A549 (cell line): ENCODE measurements at regions not wholly inside any gene's neighbourhood (a gene's known extent, or its start where the extent isn't known, plus 50 kb on each side); places are given as distances from the start of the nearest gene placed in this dataset.

ENCODE experiments used
- ATAC-seq, 2 experiments: fragments of 200-7000 bp in 1 of 2; fragments of >200 bp in 1 of 2; cut with Nextera tagmentation in 1 of 2; cut with Tn5 transposase in 1 of 2; 3 replicates each; pipeline versions ENCODE4 v1.8.0 to v1.9.1; 2018 to 2020; ENCODE audit warnings: mild to moderate bottlenecking in 1 of 2, moderate library complexity in 1 of 2
- CTCF ChIA-PET: fragments of 300-600 bp; sonication (Branson Sonifier 250); formaldehyde crosslinking; extraction: SDS; loops from one replicate; lab custom pipeline; 2021; ENCODE audit warnings: antibody characterized with exemption, inconsistent platforms; lab: Yijun Ruan, JAX
- POLR2A ChIA-PET: fragments of 350-600 bp; formaldehyde crosslinking; extraction: SDS; loops from one replicate; lab custom pipeline; 2021; ENCODE audit warnings: antibody characterized with exemption, inconsistent platforms; lab: Yijun Ruan, JAX
- DNase-seq, 2 experiments: peaks; one replicate each; pipeline versions ENCODE4 v3.0.0 to v3.0.0-alpha.2; 2011 to 2016; ENCODE audit warnings: low read depth in 1 of 2, low spot score in 1 of 2
- FAIRE-seq: peaks from 2 replicates; lab custom pipeline; 2011; peaks lifted over from hg19 to GRCh38; lab: Jason Lieb, UNC
- H3K27ac ChIP-seq, 2 experiments: fragments of >200 bp; sonication (Bioruptor Twin); formaldehyde crosslinking; 3 replicates each; pipeline ENCODE4 v1.5.1; 2016 to 2017
- H3K4me1 ChIP-seq: fragments of >200 bp; sonication (Bioruptor Twin); formaldehyde crosslinking; 3 replicates; pipeline ENCODE4 v1.6.1; 2016
- H3K4me2 ChIP-seq: fragments of >200 bp; sonication (Bioruptor Twin); formaldehyde crosslinking; 3 replicates; pipeline ENCODE4 v1.6.1; 2016
- H3K4me3 ChIP-seq: fragments of >200 bp; sonication (Bioruptor Twin); formaldehyde crosslinking; 3 replicates; pipeline ENCODE4 v1.5.1; 2016
- H3K9me3 ChIP-seq: fragments of >200 bp; sonication (Bioruptor Twin); formaldehyde crosslinking; 3 replicates; pipeline ENCODE4 v1.6.1; 2016
- CBX2 ChIP-seq: fragments of 200-600 bp; sonication (generic); IDR thresholded peaks from 2 replicates; pipeline ENCODE4 v1.6.1; 2016; ENCODE audit warnings: low read depth, mild to moderate bottlenecking, borderline replicate concordance
- CHD2 ChIP-seq: fragments of 150-350 bp; IDR thresholded peaks from 2 replicates; pipeline ENCODE4 v1.6.1; 2014; ENCODE audit warnings: low read length; ENCODE audit not compliant: partially characterized antibody
- EHMT2 ChIP-seq: fragments of 200-600 bp; sonication (generic); IDR thresholded peaks from 2 replicates; pipeline ENCODE4 v1.6.1; 2016; ENCODE audit warnings: antibody characterized with exemption, low read depth, mild to moderate bottlenecking, moderate library complexity
- EP300 ChIP-seq, 2 experiments: fragments of >200 bp; sonication (Bioruptor Twin); formaldehyde crosslinking; IDR thresholded peaks; 2 replicates in 1 of 2; 3 replicates in 1 of 2; pipeline ENCODE4 v1.6.1; 2016 to 2017
- ESRRA ChIP-seq: fragments of 150-350 bp; IDR thresholded peaks from 2 replicates; pipeline ENCODE4 v1.6.1; 2014; ENCODE audit warnings: mild to moderate bottlenecking, low read length, borderline replicate concordance
- FOSL2 ChIP-seq, 2 experiments: fragments of 450-650 bp in 1 of 2; fragments of >200 bp in 1 of 2; sonication (Bioruptor Twin) in 1 of 2; formaldehyde crosslinking; IDR thresholded peaks; 2 replicates each; pipeline versions ENCODE4 v1.5.0 to v1.6.1; 2016 to 2020; ENCODE audit warnings: mild to moderate bottlenecking in 1 of 2, moderate library complexity in 1 of 2
- GATA3 ChIP-seq: IDR thresholded peaks from 2 replicates; pipeline ENCODE4 v1.6.1; 2012; ENCODE audit warnings: borderline replicate concordance
- HDAC2 ChIP-seq: fragments of 200-600 bp; sonication (generic); IDR thresholded peaks from 2 replicates; pipeline ENCODE4 v1.6.1; 2016
- HEYL ChIP-seq: fragments of 250-450 bp; sonication (Bioruptor Pico); IDR thresholded peaks from 2 replicates; pipeline ENCODE4 v1.8.0; 2021; ENCODE audit warnings: mild to moderate bottlenecking, moderate library complexity
- HOXB13 ChIP-seq: fragments of 250-450 bp; sonication (Bioruptor Pico); IDR thresholded peaks from 2 replicates; pipeline ENCODE4 v1.5.0; 2020; ENCODE audit warnings: low read depth, mild to moderate bottlenecking, moderate library complexity
- HOXB5 ChIP-seq: fragments of 250-450 bp; sonication (Bioruptor Pico); IDR thresholded peaks from 2 replicates; pipeline ENCODE4 v1.5.0; 2020; ENCODE audit warnings: mild to moderate bottlenecking, moderate library complexity
- KDM5A ChIP-seq: fragments of 200-600 bp; sonication (generic); IDR thresholded peaks from 2 replicates; pipeline ENCODE4 v1.6.1; 2016; ENCODE audit warnings: antibody characterized with exemption, mild to moderate bottlenecking
- MAZ ChIP-seq: fragments of 150-350 bp; IDR thresholded peaks from 2 replicates; pipeline ENCODE4 v1.6.1; 2014; ENCODE audit warnings: antibody characterized with exemption, low read depth, low read length, borderline replicate concordance
- NPAS2 ChIP-seq: fragments of 250-450 bp; sonication (Bioruptor Pico); IDR thresholded peaks from 2 replicates; pipeline ENCODE4 v1.8.0; 2022; ENCODE audit warnings: mild to moderate bottlenecking, moderate library complexity, borderline replicate concordance
- PHF8 ChIP-seq: fragments of 200-600 bp; sonication (generic); IDR thresholded peaks from 2 replicates; pipeline ENCODE4 v1.6.1; 2016; ENCODE audit warnings: low read depth, mild to moderate bottlenecking, antibody characterized with exemption, moderate library complexity, borderline replicate concordance
- POLR2A ChIP-seq: IDR thresholded peaks from 2 replicates; pipeline ENCODE4 v1.6.1; 2012; ENCODE audit warnings: mild to moderate bottlenecking, low read length
- POLR2AphosphoS2 ChIP-seq: conservative IDR thresholded peaks from 2 replicates; pipeline ENCODE4 v1.6.1; 2012; ENCODE audit warnings: low read length, improper control_type of control experiment, inconsistent platforms
- RAD21 ChIP-seq, 2 experiments: fragments of >200 bp in 1 of 2; sonication (Bioruptor Twin) in 1 of 2; formaldehyde crosslinking in 1 of 2; IDR thresholded peaks in 1 of 2; conservative IDR thresholded peaks in 1 of 2; 2 replicates in 1 of 2; 3 replicates in 1 of 2; pipeline ENCODE4 v1.6.1; 2012 to 2018; ENCODE audit warnings: inconsistent platforms in 1 of 2
- ZSCAN20 ChIP-seq: fragments of 250-450 bp; sonication (Bioruptor Pico); IDR thresholded peaks from 2 replicates; pipeline ENCODE4 v1.8.0; 2022; ENCODE audit warnings: mild to moderate bottlenecking, moderate library complexity
- WGBS: methylation state at CpG from one replicate; pipeline ENCODE4 v1.1.6; 2017; ENCODE audit errors: missing lambda C conversion rate; 5-methylcytosine and 5-hydroxymethylcytosine counted together
- TF ChIP-seq, protein P1 (sequence below): IDR thresholded peaks from 2 replicates; pipeline ENCODE4 v1.6.1; 2012
- TF ChIP-seq, protein P2 (sequence below): fragments of 150-350 bp; IDR thresholded peaks from 2 replicates; pipeline ENCODE4 v1.6.1; 2014; ENCODE audit warnings: low read depth, mild to moderate bottlenecking, low read length
- TF ChIP-seq, protein P3 (sequence below): fragments of >200 bp; sonication (Bioruptor Twin); formaldehyde crosslinking; IDR thresholded peaks from 3 replicates; pipeline ENCODE4 v1.6.1; 2016
- TF ChIP-seq, protein P4 (sequence below): fragments of >200 bp; sonication (Bioruptor Twin); formaldehyde crosslinking; IDR thresholded peaks from 2 replicates; pipeline ENCODE4 v1.6.1; 2016
- TF ChIP-seq, protein P5 (sequence below): fragments of 200-600 bp; sonication (generic); IDR thresholded peaks from 2 replicates; pipeline ENCODE4 v1.6.1; 2016; ENCODE audit warnings: antibody characterized with exemption, mild to moderate bottlenecking, moderate library complexity

DNA sequence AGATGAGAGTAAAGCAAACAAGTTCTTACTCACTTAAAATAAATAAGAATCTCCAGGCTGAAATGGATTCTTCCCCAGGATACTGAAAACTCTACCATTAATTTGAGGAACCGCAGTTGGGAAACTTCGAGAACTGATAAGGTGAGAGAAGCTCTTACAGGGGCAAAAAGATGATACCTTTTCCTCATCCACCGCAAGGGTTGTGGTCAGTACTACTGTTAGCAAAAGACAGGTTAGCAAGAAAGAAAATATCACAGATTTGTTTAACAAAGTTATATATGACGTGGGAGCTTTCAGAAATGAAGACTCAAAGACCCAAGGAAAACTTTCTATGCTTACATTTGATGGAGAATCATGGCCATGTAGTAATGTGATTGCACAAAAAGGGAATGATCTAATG, 441.6 kb downstream of the PCNX1 start:
- Histone ChIP-seq H3K4me3 (no peak overlapping the region), H3K4me1 (no peaks in the 10 kb centered on the region), H3K27ac (no peak overlapping the region), H3K9me3 (no peaks in the 10 kb centered on the region), H3K4me2 (no peak overlapping the region)
- FAIRE-seq (no peak), ATAC-seq (no peak), DNase-seq (no peak)
- 85% methylated on average over 4 of the region's 4 CpGs for WGBS
- CTCF ChIA-PET, result no interaction called here
- POLR2A ChIA-PET, result no interaction called here
- no peak for TF ChIP-seq KDM5A
- no peak for TF ChIP-seq NPAS2 (CRISPR knock-in tag)
- TF ChIP-seq ESRRA, result no peak
- TF ChIP-seq, protein P1, sequence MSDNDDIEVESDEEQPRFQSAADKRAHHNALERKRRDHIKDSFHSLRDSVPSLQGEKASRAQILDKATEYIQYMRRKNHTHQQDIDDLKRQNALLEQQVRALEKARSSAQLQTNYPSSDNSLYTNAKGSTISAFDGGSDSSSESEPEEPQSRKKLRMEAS, result no peak
- no peak for TF ChIP-seq EHMT2
- no peak for TF ChIP-seq HDAC2
- TF ChIP-seq, protein P2, sequence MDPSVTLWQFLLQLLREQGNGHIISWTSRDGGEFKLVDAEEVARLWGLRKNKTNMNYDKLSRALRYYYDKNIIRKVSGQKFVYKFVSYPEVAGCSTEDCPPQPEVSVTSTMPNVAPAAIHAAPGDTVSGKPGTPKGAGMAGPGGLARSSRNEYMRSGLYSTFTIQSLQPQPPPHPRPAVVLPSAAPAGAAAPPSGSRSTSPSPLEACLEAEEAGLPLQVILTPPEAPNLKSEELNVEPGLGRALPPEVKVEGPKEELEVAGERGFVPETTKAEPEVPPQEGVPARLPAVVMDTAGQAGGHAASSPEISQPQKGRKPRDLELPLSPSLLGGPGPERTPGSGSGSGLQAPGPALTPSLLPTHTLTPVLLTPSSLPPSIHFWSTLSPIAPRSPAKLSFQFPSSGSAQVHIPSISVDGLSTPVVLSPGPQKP, result no peak
- no peak for TF ChIP-seq RAD21 (conservative IDR thresholded peaks at IDR 0.05 in 1 of 2, IDR thresholded peaks at IDR 0.05 in 1 of 2)
- TF ChIP-seq FOSL2 (IDR thresholded peaks at IDR 0.05), result no peak
- no peak for TF ChIP-seq FOSL2 (CRISPR knock-in tag; IDR thresholded peaks at IDR 0.05)
- TF ChIP-seq, protein P3, sequence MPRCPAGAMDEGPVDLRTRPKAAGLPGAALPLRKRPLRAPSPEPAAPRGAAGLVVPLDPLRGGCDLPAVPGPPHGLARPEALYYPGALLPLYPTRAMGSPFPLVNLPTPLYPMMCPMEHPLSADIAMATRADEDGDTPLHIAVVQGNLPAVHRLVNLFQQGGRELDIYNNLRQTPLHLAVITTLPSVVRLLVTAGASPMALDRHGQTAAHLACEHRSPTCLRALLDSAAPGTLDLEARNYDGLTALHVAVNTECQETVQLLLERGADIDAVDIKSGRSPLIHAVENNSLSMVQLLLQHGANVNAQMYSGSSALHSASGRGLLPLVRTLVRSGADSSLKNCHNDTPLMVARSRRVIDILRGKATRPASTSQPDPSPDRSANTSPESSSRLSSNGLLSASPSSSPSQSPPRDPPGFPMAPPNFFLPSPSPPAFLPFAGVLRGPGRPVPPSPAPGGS, result no peak
- TF ChIP-seq ZSCAN20 (CRISPR knock-in tag), result no peak
- TF ChIP-seq PHF8, result no peak
- TF ChIP-seq GATA3, result no peak
- TF ChIP-seq POLR2A, result no peak
- TF ChIP-seq MAZ, result no peak
- TF ChIP-seq HOXB5 (CRISPR knock-in tag), result no peak
- no peak for TF ChIP-seq CBX2
- TF ChIP-seq, protein P4, sequence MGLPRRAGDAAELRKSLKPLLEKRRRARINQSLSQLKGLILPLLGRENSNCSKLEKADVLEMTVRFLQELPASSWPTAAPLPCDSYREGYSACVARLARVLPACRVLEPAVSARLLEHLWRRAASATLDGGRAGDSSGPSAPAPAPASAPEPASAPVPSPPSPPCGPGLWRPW, result no peak
- no peak for TF ChIP-seq HEYL (CRISPR knock-in tag)

DNA sequence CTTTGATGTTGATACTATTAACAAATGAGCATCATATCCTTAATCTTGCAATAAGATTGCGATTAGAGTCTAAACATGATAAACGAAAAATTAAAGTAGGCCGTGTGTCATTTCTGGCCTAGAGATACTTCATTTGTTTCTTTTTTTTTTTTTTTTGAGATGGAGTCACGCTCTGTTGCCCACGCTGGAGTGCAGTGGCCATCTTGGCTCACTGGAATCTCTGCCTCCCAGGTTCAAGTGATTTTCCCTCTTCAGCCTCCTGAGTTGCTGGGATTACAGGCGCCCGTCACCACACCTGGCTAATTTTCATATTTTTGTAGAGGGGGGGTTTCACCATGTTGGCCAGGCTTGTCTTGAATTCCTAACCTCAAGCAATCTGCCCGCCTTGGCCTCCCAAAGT, 446.9 kb downstream of the PCNX1 start:
- Histone ChIP-seq H3K4me3 (no peak overlapping the region), H3K9me3 (no peaks in the 10 kb centered on the region), H3K4me1 (no peaks in the 10 kb centered on the region), H3K4me2 (no peak overlapping the region), H3K27ac (no peak overlapping the region)
- FAIRE-seq (no peak), DNase-seq (no peak), ATAC-seq (no peak)
- WGBS, result 87% methylated on average over 8 of the region's 8 CpGs
- ChIA-PET CTCF (interaction anchor here (0.8 to 1.8 kb wide), 2 partner anchors 101 to 399 kb away, joined by 3 to 4 read pairs; no protein-coding TSS in a partner anchor), POLR2A (no interaction called here)
- TF ChIP-seq, protein P2, result no peak
- TF ChIP-seq, protein P5, sequence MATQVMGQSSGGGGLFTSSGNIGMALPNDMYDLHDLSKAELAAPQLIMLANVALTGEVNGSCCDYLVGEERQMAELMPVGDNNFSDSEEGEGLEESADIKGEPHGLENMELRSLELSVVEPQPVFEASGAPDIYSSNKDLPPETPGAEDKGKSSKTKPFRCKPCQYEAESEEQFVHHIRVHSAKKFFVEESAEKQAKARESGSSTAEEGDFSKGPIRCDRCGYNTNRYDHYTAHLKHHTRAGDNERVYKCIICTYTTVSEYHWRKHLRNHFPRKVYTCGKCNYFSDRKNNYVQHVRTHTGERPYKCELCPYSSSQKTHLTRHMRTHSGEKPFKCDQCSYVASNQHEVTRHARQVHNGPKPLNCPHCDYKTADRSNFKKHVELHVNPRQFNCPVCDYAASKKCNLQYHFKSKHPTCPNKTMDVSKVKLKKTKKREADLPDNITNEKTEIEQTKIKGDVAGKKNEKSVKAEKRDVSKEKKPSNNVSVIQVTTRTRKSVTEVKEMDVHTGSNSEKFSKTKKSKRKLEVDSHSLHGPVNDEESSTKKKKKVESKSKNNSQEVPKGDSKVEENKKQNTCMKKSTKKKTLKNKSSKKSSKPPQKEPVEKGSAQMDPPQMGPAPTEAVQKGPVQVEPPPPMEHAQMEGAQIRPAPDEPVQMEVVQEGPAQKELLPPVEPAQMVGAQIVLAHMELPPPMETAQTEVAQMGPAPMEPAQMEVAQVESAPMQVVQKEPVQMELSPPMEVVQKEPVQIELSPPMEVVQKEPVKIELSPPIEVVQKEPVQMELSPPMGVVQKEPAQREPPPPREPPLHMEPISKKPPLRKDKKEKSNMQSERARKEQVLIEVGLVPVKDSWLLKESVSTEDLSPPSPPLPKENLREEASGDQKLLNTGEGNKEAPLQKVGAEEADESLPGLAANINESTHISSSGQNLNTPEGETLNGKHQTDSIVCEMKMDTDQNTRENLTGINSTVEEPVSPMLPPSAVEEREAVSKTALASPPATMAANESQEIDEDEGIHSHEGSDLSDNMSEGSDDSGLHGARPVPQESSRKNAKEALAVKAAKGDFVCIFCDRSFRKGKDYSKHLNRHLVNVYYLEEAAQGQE, result no peak
- no peak for TF ChIP-seq EP300 (IDR thresholded peaks at IDR 0.05)
- TF ChIP-seq POLR2AphosphoS2, result no peak
- TF ChIP-seq MAZ, result no peak
- no peak for TF ChIP-seq CHD2
- TF ChIP-seq HOXB13 (CRISPR knock-in tag), result no peak
